Bone marrow (tissue), 2 donors: ENCODE measurements at regions not wholly inside any gene's neighbourhood (a gene's known extent, or its start where the extent isn't known, plus 50 kb on each side); places are given as distances from the start of the nearest gene placed in this dataset.
"Not testable (repeated sequence)": the region's sequence is repeated elsewhere in the genome, so short reads cannot be mapped to it uniquely, and the experiment has no call there.

Experiments used
- DNase-seq, 2 donors: peaks; one replicate each; lab custom pipeline; 2025; lab: John Stamatoyannopoulos, UW

- no peak for DNase-seq
Measured at GRCh38 chr11:130979386-130979972, 63.2 kb upstream of the SNX19 start.

GRCh38 chr11:130980071-130980862, 64.0 kb upstream of the SNX19 start:
- DNase-seq, result no peak

- DNase-seq, result not testable (repeated sequence)
Measured at GRCh38 chr11:130984241-130984640, 68.0 kb upstream of the SNX19 start.

GRCh38 chr11:130992788-130993187, 76.5 kb upstream of the SNX19 start:
- no peak for DNase-seq

GRCh38 chr11:130994043-130994442, 77.8 kb upstream of the SNX19 start:
- DNase-seq, result no peak

- no peak for DNase-seq
Measured at GRCh38 chr11:130995266-130995665, 79.0 kb upstream of the SNX19 start.

- no peak for DNase-seq
Measured at GRCh38 chr11:130997278-130997677, 81.0 kb upstream of the SNX19 start.

GRCh38 chr11:130999086-130999485, 82.8 kb upstream of the SNX19 start:
- DNase-seq, result no peak

- no peak for DNase-seq
Measured at GRCh38 chr11:130999992-131000770, 83.9 kb upstream of the SNX19 start.

- no peak for DNase-seq
Measured at GRCh38 chr11:131002145-131002544, 85.9 kb upstream of the SNX19 start.

- DNase-seq, result no peak
Measured at GRCh38 chr11:131005829-131006228, 89.5 kb upstream of the SNX19 start.

- no peak for DNase-seq
Measured at GRCh38 chr11:131025020-131025419, 108.7 kb upstream of the SNX19 start.

- DNase-seq, result no peak
Measured at GRCh38 chr11:131025421-131026125, 109.3 kb upstream of the SNX19 start.

GRCh38 chr11:131027491-131027890, 111.2 kb upstream of the SNX19 start:
- no peak for DNase-seq

GRCh38 chr11:131033151-131033651, 116.9 kb upstream of the SNX19 start:
- DNase-seq, result no peak

GRCh38 chr11:131036514-131036913, 120.2 kb upstream of the SNX19 start:
- DNase-seq, result no peak

- DNase-seq, result no peak
Measured at GRCh38 chr11:131037873-131038272, 121.6 kb upstream of the SNX19 start.

- no peak for DNase-seq
Measured at GRCh38 chr11:131038597-131038996, 122.3 kb upstream of the SNX19 start.

- DNase-seq, result no peak
Measured at GRCh38 chr11:131041331-131042040, 125.2 kb upstream of the SNX19 start.

- no peak for DNase-seq
Measured at GRCh38 chr11:131042041-131042390, 125.7 kb upstream of the SNX19 start.

- no peak for DNase-seq
Measured at GRCh38 chr11:131043251-131043650, 127.0 kb upstream of the SNX19 start.

- no peak for DNase-seq
Measured at GRCh38 chr11:131044851-131045250, 128.6 kb upstream of the SNX19 start.
